ENCODE measurements at regions not wholly inside any gene's neighbourhood (a gene's known extent, or its start where the extent isn't known, plus 50 kb on each side); places are given as distances from the start of the nearest gene placed in this dataset.

- TF ChIP-seq CTCF (IDR thresholded peaks at IDR 0.05; ENCODE audit: insufficient read depth, low read length, poor library complexity, severe bottlenecking): no peak
- no peak for TF ChIP-seq EZH2phosphoT487 (conservative IDR thresholded peaks at IDR 0.05; ENCODE audit: low read length)
These were observed 130.0 kb upstream of the TBC1D5 start for GRCh38 chr3:17872457-17872856.

Measured in SU-DHL-6 (cell line).